GM12873 (cell line): ENCODE measurements at regions not wholly inside any gene's neighbourhood (a gene's known extent, or its start where the extent isn't known, plus 50 kb on each side); places are given as distances from the start of the nearest gene placed in this dataset.

Experiments
- CTCF ChIP-seq: IDR thresholded peaks from 2 replicates; pipeline ENCODE4 v1.5.1; 2012; ENCODE audit warnings: low read depth, mild to moderate bottlenecking, moderate library complexity, low read length, control low read depth; ENCODE audit not compliant: insufficient read depth; ENCODE audit errors: missing control alignments

DNA sequence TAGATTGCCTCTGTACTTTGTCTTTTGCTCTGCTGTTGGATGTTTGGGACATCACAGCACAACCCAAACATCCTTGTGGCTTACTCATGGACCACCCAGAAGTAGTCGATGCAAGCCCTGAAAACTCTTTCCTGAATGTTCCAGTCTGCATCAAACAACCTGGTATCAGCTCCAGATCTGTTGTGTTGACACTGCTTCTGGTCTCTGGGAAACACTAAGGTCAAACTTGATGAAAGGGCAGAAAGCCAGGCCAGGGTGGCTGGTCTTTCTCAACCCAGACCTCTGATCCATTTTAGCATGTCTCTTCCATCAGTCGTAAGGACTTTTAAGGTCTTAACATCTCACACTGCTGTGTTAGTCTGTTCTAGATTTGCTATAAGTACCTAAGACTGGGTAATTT, 265.7 kb downstream of the ZNF536 start:
- no peak for TF ChIP-seq CTCF

- TF ChIP-seq CTCF, result no peak
Measured at GRCh38 chr19:30634996-30635975, 263.1 kb downstream of the ZNF536 start.

DNA sequence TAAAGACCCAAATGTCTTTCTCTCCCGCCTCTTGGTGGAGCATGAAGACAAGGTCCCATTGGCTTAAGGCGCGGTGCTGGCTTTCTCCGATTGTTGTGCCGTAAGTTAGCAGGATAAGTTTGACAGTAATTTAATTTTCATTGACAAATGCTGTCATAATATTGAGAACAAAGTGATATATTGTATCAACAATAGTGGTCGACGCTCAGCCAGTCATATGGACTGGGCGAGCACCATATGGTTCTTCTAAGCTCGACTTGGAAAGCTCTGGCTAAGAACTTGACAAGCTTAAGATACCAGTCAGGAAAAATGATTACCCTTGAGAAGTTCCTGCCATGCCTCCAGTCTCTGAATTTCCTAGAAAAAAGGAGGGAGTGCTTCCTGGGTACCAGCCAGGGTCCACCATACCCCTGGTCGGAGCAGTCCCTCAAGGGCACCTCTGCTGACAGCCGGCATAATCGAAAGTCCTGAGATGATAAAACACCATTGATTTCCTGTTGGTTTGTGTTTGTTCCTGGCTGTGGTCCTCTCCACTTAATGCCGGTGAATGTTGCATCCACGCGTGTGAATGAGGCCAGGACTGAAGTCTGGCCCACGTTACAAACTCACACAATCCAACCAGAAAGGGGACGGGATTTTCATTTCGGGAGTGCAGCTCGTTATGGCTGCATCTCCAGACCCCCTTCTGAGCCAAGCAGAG, 262.1 kb downstream of the ZNF536 start:
- TF ChIP-seq CTCF, result no peak

DNA sequence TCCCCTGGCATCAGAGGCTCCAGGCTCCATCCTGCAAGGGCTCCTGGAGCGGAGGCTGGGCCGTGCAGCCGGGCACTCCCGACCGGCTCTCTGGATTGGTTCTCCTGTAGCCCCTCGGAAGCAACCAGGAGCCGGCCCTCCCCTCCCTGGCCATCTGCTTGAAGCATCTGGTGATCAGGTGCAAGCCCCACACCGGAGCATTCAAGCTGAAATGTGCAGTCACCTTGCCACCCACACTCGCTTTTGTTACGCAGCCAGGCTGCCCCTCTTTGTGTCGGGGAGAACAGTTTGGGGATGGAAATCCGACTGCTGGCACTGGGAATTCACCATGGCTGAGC, 258.8 kb downstream of the ZNF536 start:
- TF ChIP-seq CTCF, result no peak

GRCh38 chr19:30630289-30631032, 258.3 kb downstream of the ZNF536 start:
- TF ChIP-seq CTCF, result no peak

DNA sequence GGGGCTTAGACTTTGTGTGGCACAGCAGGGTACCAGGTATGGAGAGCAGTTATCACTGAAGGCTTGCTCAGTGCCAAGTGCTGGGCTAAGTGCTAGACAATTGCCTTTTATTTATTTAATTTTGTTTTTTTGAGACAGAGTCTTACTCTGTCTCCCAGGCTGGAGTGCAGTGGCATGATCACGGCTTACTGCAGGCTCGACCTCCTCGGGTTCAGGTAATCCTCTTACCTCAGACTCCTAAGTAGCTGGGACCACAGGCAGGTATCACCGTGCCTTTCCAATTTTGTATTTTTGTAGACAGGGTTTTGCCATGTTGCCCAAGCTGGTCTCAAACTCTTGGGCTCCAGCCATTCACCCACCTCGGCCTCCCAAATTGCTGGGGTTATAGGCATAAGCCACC, 256.9 kb downstream of the ZNF536 start:
- TF ChIP-seq CTCF, result no peak

- no peak for TF ChIP-seq CTCF
Measured at GRCh38 chr19:30626626-30626966, 254.4 kb downstream of the ZNF536 start.
